CD4-positive, alpha-beta T cell (primary cell): ENCODE measurements at regions not wholly inside any gene's neighbourhood (a gene's known extent, or its start where the extent isn't known, plus 50 kb on each side); places are given as distances from the start of the nearest gene placed in this dataset.

Experiments
- ATAC-seq: fragments of 200-7000 bp; cut with Tn5 transposase; one replicate; pipeline ENCODE4 v1.10.0; 2022; ENCODE audit warnings: mild to moderate bottlenecking; ENCODE audit not compliant: poor library complexity
- CTCF ChIA-PET: fragments of 350-600 bp; sonication (Branson Sonifier 250); formaldehyde crosslinking; loops from one replicate; lab custom pipeline; 2021; ENCODE audit warnings: antibody characterized with exemption, inconsistent platforms; lab: Charles Lee
- POLR2A ChIA-PET: fragments of 350-600 bp; sonication (Branson Sonifier 250); formaldehyde crosslinking; loops from one replicate; lab custom pipeline; 2021; ENCODE audit warnings: antibody characterized with exemption, inconsistent platforms; lab: Charles Lee
- DNase-seq, 14 experiments: peaks; one replicate each; pipeline ENCODE4 v3.0.0-alpha.2; 2013 to 2020; ENCODE audit warnings: mixed read lengths in 2 of 14
- H3K27ac ChIP-seq, 2 donors: one replicate each; pipeline versions ENCODE4 v1.5.1 to v1.7.0; 2013; ENCODE audit warnings: low read length in 2 of 2, low read depth in 1 of 2, mild to moderate bottlenecking in 1 of 2
- H3K27me3 ChIP-seq, 2 experiments: 1 replicate in 1 of 2; 2 replicates in 1 of 2; pipeline versions ENCODE4 v1.6.1 to v1.7.0; 2013; ENCODE audit warnings: low read length in 2 of 2, control low read depth in 1 of 2, mild to moderate bottlenecking in 1 of 2, moderate library complexity in 1 of 2; ENCODE audit not compliant: insufficient read depth in 2 of 2, control insufficient read depth in 1 of 2
- H3K36me3 ChIP-seq: one replicate; pipeline ENCODE4 v1.6.1; 2013; ENCODE audit warnings: low read length, control low read depth; ENCODE audit not compliant: insufficient read depth
- H3K4me1 ChIP-seq: one replicate; pipeline ENCODE4 v1.6.1; 2013; ENCODE audit warnings: low read length, control low read depth; ENCODE audit not compliant: insufficient read depth
- H3K4me3 ChIP-seq: one replicate; pipeline ENCODE4 v1.5.1; 2013; ENCODE audit warnings: mild to moderate bottlenecking, low read length, moderate library complexity
- H3K9me3 ChIP-seq, 2 experiments: 1 replicate in 1 of 2; 2 replicates in 1 of 2; pipeline versions ENCODE4 v1.6.1 to v1.7.0; 2013; ENCODE audit warnings: low read length in 2 of 2, mild to moderate bottlenecking in 2 of 2, control low read depth in 1 of 2, moderate library complexity in 1 of 2; ENCODE audit not compliant: control insufficient read depth in 1 of 2, insufficient read depth in 1 of 2
- H3K27ac Mint-ChIP-seq: one replicate; pipeline ENCODE4 v1.8.0; 2020; ENCODE audit warnings: mixed read lengths
- H3K27me3 Mint-ChIP-seq: one replicate; pipeline ENCODE4 v1.8.0; 2021; ENCODE audit warnings: mixed read lengths
- H3K36me3 Mint-ChIP-seq: one replicate; pipeline ENCODE4 v1.8.0; 2021; ENCODE audit warnings: low read depth, mixed read lengths
- H3K4me1 Mint-ChIP-seq: one replicate; pipeline ENCODE4 v1.8.0; 2021; ENCODE audit warnings: low read depth, mixed read lengths
- H3K4me3 Mint-ChIP-seq: one replicate; pipeline ENCODE4 v1.8.0; 2020; ENCODE audit warnings: mild to moderate bottlenecking, mixed read lengths
- H3K9me3 Mint-ChIP-seq: one replicate; pipeline ENCODE4 v1.8.0; 2020; ENCODE audit warnings: mixed read lengths
- CTCF ChIP-seq: fragments of 200-600 bp; IDR thresholded peaks from one replicate; pipeline ENCODE4 v1.8.0; 2022; ENCODE audit warnings: antibody characterized with exemption, mild to moderate bottlenecking
- intact Hi-C, 2 experiments: fragments of 100-400 bp; cut with DNase I in 1 of 2; cut with micrococcal nuclease in 1 of 2; formaldehyde crosslinking; loops; one replicate each; pipeline versions ENCODE4 v1.15.1 to v1.9.0; 2023 to 2025; cut with DNase I, micrococcal nuclease

- H3K27me3 Mint-ChIP-seq, result no peaks in the 10 kb centered on the region
- no peak for TF ChIP-seq CTCF
- no peak overlapping the region for H3K4me3 ChIP-seq
- no peaks in the 10 kb centered on the region for H3K27me3 ChIP-seq
- no peaks in the 10 kb centered on the region for H3K36me3 Mint-ChIP-seq
- DNase-seq, result no peak
- H3K4me3 Mint-ChIP-seq, result no peak overlapping the region
- H3K4me1 ChIP-seq, result no peaks in the 10 kb centered on the region
- no peaks in the 10 kb centered on the region for H3K9me3 Mint-ChIP-seq
- intact Hi-C loops, result no loop called here
- POLR2A ChIA-PET, result no interaction called here
- CTCF ChIA-PET, result no interaction called here
- H3K4me1 Mint-ChIP-seq, result no peaks in the 10 kb centered on the region
- no peaks in the 10 kb centered on the region for H3K36me3 ChIP-seq
- H3K9me3 ChIP-seq, result no peaks in the 10 kb centered on the region
- no peak overlapping the region for H3K27ac ChIP-seq
- no peak overlapping the region for H3K27ac Mint-ChIP-seq
- ATAC-seq, result no peak
These were observed 207.6 kb downstream of the AHR start for GRCh38 chr7:17506095-17506494.

- Mint-ChIP-seq H3K36me3 (no peaks in the 10 kb centered on the region), H3K4me1 (no peaks in the 10 kb centered on the region), H3K4me3 (no peak overlapping the region), H3K27ac (no peak overlapping the region), H3K9me3 (no peaks in the 10 kb centered on the region), H3K27me3 (no peaks in the 10 kb centered on the region)
- H3K9me3 ChIP-seq, result no peaks in the 10 kb centered on the region
- DNase-seq, result no peak
- intact Hi-C loops, result no loop called here
- no peaks in the 10 kb centered on the region for H3K4me1 ChIP-seq
- H3K4me3 ChIP-seq, result no peak overlapping the region
- no peaks in the 10 kb centered on the region for H3K27me3 ChIP-seq
- TF ChIP-seq CTCF, result no peak
- CTCF ChIA-PET, result no interaction called here
- no peaks in the 10 kb centered on the region for H3K36me3 ChIP-seq
- H3K27ac ChIP-seq, result no peak overlapping the region
- ATAC-seq, result no peak
- POLR2A ChIA-PET, result no interaction called here
These were observed 208.1 kb downstream of the AHR start for GRCh38 chr7:17506596-17506995.

GRCh38 chr7:17507717-17508116 is 209.3 kb downstream of the AHR start:
- ATAC-seq (no peak), DNase-seq (no peak)
- H3K27ac ChIP-seq, result no peak overlapping the region
- no peak for TF ChIP-seq CTCF
- ChIA-PET POLR2A (no interaction called here), CTCF (no interaction called here)
- Mint-ChIP-seq H3K4me3 (no peak overlapping the region), H3K27me3 (no peaks in the 10 kb centered on the region), H3K36me3 (no peaks in the 10 kb centered on the region), H3K4me1 (no peaks in the 10 kb centered on the region), H3K9me3 (no peaks in the 10 kb centered on the region), H3K27ac (no peak overlapping the region)
- no peaks in the 10 kb centered on the region for H3K36me3 ChIP-seq
- no peak overlapping the region for H3K4me3 ChIP-seq
- H3K4me1 ChIP-seq, result no peaks in the 10 kb centered on the region
- H3K9me3 ChIP-seq, result no peaks in the 10 kb centered on the region
- no peaks in the 10 kb centered on the region for H3K27me3 ChIP-seq
- intact Hi-C loops, result no loop called here
